ENCODE measurements at regions not wholly inside any gene's neighbourhood (a gene's known extent, or its start where the extent isn't known, plus 50 kb on each side); places are given as distances from the start of the nearest gene placed in this dataset.

DNA sequence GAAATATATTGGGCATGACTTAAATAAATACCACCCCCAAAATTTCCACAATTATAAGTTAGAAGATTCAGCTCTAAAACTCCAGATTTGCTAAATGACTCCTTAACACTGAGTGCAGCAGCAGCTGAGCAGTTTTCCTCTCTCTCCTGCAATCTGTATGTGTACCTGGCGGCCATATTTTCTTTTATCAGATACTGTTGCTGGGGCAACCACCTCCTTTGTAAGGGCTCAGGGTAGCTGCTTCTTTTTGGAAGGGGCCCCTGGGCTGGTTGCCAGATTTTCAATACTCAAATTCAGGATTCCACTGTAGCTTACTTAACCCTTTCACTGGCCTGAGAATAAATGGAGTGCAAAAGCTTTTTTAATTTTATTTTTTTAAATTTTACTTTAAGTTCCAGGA is 197.0 kb downstream of the TAF11L14 start:
- TF ChIP-seq STAT1 (IDR thresholded peaks at IDR 0.05; ENCODE audit: unreplicated experiment): no peak
- no peak for TF ChIP-seq NANOG (IDR thresholded peaks at IDR 0.05; ENCODE audit: borderline replicate concordance)
- Mint-ChIP-seq H3K36me3 (ENCODE audit: low read depth) (0 out of 3 replicates have a peak, but pooled peaks cover 2% of the 10 kb centered on the region), H3K27me3 (ENCODE audit: insufficient read depth, low read depth, poor library complexity) (no peaks in the 10 kb centered on the region), H3K9me3 (peaks cover 3% of the 10 kb centered on the region; the same call in 1 of the 3 replicates), H3K4me1 (no peaks in the 10 kb centered on the region), H3K27ac (no peak overlapping the region), H3K4me3 (no peak overlapping the region)
- no peak for ATAC-seq
- no peaks in the 10 kb centered on the region for H3K27me3 ChIP-seq (ENCODE audit: insufficient read depth)
- H3K9me2 ChIP-seq (ENCODE audit: insufficient read depth): peaks cover 13% of the 10 kb centered on the region; the same call in 1 of the 2 replicates
- no peaks in the 10 kb centered on the region for H4K20me1 ChIP-seq (replicated peaks; ENCODE audit: insufficient read depth)
- peak overlapping the region; percentile 72; the same call in 1 of the 2 replicates for H2AFZ ChIP-seq
- H3F3A ChIP-seq (replicated peaks; ENCODE audit: low read depth): no peaks in the 10 kb centered on the region
- H3K4me2 ChIP-seq: no peak overlapping the region
- H3K27ac ChIP-seq (ENCODE audit: low read depth): no peak overlapping the region
- no peaks in the 10 kb centered on the region for H3K36me3 ChIP-seq (ENCODE audit: insufficient read depth)
- no peaks in the 10 kb centered on the region for H3K4me1 ChIP-seq (ENCODE audit: insufficient read depth)
- DNase-seq (ENCODE audit: low spot score): peak; percentile 6
- no peak overlapping the region for H3K4me3 ChIP-seq
- H3K79me2 ChIP-seq (replicated peaks; ENCODE audit: insufficient read depth): no peaks in the 10 kb centered on the region

DNA sequence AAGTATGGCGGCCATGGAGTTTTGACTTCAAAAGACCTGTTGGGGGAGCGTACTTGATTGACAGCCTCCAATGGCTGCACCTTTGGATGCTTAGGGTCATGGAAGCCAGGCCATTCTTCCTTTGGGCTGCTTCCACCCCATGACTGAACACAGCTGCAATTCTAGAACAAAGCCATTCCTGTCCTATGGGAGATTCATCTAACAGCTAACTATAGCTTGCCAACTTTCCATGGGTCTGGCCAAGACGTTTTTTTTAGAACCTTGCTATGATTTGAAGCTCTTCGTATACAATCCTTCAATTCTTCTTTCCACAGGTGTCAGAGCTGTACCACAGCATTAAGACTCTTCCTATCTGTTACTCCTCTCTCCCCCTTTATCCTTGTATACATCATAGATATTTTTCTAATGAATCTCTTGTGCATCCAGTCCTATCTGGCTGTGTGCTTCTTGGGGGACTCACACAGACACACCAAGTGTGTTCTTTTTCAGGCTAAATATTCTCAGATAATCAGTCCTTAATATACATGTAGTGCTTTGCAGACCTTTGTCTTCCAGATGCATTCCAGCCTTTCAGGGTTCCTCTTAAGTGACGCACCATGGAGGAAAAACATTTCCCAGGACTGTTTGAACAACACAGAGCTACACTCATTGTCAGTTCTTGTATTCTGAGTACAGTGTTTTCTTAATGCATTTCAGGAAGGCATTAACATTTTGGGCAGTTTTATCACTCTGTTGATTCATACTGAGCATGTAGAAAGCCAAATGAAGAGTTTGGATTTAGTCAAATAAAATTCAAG is 198.9 kb downstream of the TAF11L14 start:
- H3K27ac ChIP-seq (ENCODE audit: low read depth): no peak overlapping the region

More for the DNA sequence above, 198.9 kb downstream of the TAF11L14 start:
- Histone ChIP-seq H3K9me2 (ENCODE audit: insufficient read depth) (peaks cover 9% of the 10 kb centered on the region; the same call in 1 of the 2 replicates), H4K20me1 (replicated peaks; ENCODE audit: insufficient read depth) (no peaks in the 10 kb centered on the region), H3K36me3 (ENCODE audit: insufficient read depth) (no peaks in the 10 kb centered on the region), H3K4me3 (no peak overlapping the region), H3K79me2 (replicated peaks; ENCODE audit: insufficient read depth) (no peaks in the 10 kb centered on the region), H3K4me1 (ENCODE audit: insufficient read depth) (no peaks in the 10 kb centered on the region), H2AFZ (no peak overlapping the region), H3K27me3 (ENCODE audit: insufficient read depth) (no peaks in the 10 kb centered on the region), H3F3A (replicated peaks; ENCODE audit: low read depth) (no peaks in the 10 kb centered on the region), H3K4me2 (no peak overlapping the region)
- TF ChIP-seq STAT1 (IDR thresholded peaks at IDR 0.05; ENCODE audit: unreplicated experiment) (no peak), EZH2 (IDR thresholded peaks at IDR 0.05; ENCODE audit: low read depth, unreplicated experiment) (no peak), JUNB (IDR thresholded peaks at IDR 0.05; ENCODE audit: unreplicated experiment) (no peak), NANOG (IDR thresholded peaks at IDR 0.05; ENCODE audit: borderline replicate concordance) (no peak), ZNF331 (CRISPR knock-in tag; IDR thresholded peaks at IDR 0.05; ENCODE audit: low read depth) (no peak), POLR2AphosphoS5 (IDR thresholded peaks at IDR 0.05; ENCODE audit: low read depth) (no peak), ZNF114 (CRISPR knock-in tag; IDR thresholded peaks at IDR 0.05) (no peak)
- TF ChIP-seq, protein P1, sequence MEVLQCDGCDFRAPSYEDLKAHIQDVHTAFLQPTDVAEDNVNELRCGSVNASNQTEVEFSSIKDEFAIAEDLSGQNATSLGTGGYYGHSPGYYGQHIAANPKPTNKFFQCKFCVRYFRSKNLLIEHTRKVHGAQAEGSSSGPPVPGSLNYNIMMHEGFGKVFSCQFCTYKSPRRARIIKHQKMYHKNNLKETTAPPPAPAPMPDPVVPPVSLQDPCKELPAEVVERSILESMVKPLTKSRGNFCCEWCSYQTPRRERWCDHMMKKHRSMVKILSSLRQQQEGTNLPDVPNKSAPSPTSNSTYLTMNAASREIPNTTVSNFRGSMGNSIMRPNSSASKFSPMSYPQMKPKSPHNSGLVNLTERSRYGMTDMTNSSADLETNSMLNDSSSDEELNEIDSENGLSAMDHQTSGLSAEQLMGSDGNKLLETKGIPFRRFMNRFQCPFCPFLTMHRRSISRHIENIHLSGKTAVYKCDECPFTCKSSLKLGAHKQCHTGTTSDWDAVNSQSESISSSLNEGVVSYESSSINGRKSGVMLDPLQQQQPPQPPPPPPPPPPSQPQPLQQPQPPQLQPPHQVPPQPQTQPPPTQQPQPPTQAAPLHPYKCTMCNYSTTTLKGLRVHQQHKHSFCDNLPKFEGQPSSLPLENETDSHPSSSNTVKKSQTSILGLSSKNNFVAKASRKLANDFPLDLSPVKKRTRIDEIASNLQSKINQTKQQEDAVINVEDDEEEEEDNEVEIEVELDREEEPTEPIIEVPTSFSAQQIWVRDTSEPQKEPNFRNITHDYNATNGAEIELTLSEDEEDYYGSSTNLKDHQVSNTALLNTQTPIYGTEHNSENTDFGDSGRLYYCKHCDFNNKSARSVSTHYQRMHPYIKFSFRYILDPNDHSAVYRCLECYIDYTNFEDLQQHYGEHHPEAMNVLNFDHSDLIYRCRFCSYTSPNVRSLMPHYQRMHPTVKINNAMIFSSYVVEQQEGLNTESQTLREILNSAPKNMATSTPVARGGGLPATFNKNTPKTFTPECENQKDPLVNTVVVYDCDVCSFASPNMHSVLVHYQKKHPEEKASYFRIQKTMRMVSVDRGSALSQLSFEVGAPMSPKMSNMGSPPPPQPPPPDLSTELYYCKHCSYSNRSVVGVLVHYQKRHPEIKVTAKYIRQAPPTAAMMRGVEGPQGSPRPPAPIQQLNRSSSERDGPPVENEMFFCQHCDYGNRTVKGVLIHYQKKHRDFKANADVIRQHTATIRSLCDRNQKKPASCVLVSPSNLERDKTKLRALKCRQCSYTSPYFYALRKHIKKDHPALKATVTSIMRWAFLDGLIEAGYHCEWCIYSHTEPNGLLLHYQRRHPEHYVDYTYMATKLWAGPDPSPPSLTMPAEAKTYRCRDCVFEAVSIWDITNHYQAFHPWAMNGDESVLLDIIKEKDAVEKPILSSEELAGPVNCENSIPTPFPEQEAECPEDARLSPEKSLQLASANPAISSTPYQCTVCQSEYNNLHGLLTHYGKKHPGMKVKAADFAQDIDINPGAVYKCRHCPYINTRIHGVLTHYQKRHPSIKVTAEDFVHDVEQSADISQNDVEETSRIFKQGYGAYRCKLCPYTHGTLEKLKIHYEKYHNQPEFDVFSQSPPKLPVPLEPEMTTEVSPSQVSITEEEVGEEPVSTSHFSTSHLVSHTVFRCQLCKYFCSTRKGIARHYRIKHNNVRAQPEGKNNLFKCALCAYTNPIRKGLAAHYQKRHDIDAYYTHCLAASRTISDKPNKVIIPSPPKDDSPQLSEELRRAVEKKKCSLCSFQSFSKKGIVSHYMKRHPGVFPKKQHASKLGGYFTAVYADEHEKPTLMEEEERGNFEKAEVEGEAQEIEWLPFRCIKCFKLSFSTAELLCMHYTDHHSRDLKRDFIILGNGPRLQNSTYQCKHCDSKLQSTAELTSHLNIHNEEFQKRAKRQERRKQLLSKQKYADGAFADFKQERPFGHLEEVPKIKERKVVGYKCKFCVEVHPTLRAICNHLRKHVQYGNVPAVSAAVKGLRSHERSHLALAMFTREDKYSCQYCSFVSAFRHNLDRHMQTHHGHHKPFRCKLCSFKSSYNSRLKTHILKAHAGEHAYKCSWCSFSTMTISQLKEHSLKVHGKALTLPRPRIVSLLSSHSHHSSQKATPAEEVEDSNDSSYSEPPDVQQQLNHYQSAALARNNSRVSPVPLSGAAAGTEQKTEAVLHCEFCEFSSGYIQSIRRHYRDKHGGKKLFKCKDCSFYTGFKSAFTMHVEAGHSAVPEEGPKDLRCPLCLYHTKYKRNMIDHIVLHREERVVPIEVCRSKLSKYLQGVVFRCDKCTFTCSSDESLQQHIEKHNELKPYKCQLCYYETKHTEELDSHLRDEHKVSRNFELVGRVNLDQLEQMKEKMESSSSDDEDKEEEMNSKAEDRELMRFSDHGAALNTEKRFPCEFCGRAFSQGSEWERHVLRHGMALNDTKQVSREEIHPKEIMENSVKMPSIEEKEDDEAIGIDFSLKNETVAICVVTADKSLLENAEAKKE (CRISPR knock-in tag; IDR thresholded peaks at IDR 0.05): no peak
- TF ChIP-seq, protein P2, sequence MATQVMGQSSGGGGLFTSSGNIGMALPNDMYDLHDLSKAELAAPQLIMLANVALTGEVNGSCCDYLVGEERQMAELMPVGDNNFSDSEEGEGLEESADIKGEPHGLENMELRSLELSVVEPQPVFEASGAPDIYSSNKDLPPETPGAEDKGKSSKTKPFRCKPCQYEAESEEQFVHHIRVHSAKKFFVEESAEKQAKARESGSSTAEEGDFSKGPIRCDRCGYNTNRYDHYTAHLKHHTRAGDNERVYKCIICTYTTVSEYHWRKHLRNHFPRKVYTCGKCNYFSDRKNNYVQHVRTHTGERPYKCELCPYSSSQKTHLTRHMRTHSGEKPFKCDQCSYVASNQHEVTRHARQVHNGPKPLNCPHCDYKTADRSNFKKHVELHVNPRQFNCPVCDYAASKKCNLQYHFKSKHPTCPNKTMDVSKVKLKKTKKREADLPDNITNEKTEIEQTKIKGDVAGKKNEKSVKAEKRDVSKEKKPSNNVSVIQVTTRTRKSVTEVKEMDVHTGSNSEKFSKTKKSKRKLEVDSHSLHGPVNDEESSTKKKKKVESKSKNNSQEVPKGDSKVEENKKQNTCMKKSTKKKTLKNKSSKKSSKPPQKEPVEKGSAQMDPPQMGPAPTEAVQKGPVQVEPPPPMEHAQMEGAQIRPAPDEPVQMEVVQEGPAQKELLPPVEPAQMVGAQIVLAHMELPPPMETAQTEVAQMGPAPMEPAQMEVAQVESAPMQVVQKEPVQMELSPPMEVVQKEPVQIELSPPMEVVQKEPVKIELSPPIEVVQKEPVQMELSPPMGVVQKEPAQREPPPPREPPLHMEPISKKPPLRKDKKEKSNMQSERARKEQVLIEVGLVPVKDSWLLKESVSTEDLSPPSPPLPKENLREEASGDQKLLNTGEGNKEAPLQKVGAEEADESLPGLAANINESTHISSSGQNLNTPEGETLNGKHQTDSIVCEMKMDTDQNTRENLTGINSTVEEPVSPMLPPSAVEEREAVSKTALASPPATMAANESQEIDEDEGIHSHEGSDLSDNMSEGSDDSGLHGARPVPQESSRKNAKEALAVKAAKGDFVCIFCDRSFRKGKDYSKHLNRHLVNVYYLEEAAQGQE (IDR thresholded peaks at IDR 0.05; ENCODE audit: unreplicated experiment): no peak
- TF ChIP-seq, protein P3, sequence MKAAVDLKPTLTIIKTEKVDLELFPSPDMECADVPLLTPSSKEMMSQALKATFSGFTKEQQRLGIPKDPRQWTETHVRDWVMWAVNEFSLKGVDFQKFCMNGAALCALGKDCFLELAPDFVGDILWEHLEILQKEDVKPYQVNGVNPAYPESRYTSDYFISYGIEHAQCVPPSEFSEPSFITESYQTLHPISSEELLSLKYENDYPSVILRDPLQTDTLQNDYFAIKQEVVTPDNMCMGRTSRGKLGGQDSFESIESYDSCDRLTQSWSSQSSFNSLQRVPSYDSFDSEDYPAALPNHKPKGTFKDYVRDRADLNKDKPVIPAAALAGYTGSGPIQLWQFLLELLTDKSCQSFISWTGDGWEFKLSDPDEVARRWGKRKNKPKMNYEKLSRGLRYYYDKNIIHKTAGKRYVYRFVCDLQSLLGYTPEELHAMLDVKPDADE (IDR thresholded peaks at IDR 0.05): no peak
- H3K27ac Mint-ChIP-seq: no peak overlapping the region
- H3K9me3 Mint-ChIP-seq: peaks cover 15% of the 10 kb centered on the region; the same call in 2 of the 3 replicates
- no peak for ATAC-seq
- H3K27me3 Mint-ChIP-seq (ENCODE audit: insufficient read depth, low read depth, poor library complexity): no peaks in the 10 kb centered on the region
- H3K36me3 Mint-ChIP-seq (ENCODE audit: low read depth): 0 out of 3 replicates have a peak, but pooled peaks cover 3% of the 10 kb centered on the region
- no peak overlapping the region for H3K4me3 Mint-ChIP-seq
- DNase-seq (ENCODE audit: low spot score): no peak
- H3K4me1 Mint-ChIP-seq: no peaks in the 10 kb centered on the region
